HEK293T (cell line): ENCODE measurements at regions not wholly inside any gene's neighbourhood (a gene's known extent, or its start where the extent isn't known, plus 50 kb on each side); places are given as distances from the start of the nearest gene placed in this dataset.

Source experiments
- CTBP1 ChIP-seq: fragments of 450-650 bp; IDR thresholded peaks from 2 replicates; pipeline ENCODE4 v1.6.1; 2016; ENCODE audit warnings: borderline replicate concordance
- ELF4 ChIP-seq: fragments of 450-650 bp; IDR thresholded peaks from 2 replicates; pipeline ENCODE4 v1.6.1; 2017; ENCODE audit warnings: antibody characterized with exemption
- FOXA1 ChIP-seq: fragments of 450-650 bp; IDR thresholded peaks from 2 replicates; pipeline ENCODE4 v1.6.1; 2016; ENCODE audit warnings: mild to moderate bottlenecking
- FOXK2 ChIP-seq: fragments of 450-650 bp; IDR thresholded peaks from 2 replicates; pipeline ENCODE4 v1.6.1; 2016; ENCODE audit warnings: mild to moderate bottlenecking
- HDGF ChIP-seq: fragments of 450-650 bp; IDR thresholded peaks from 2 replicates; pipeline ENCODE4 v1.6.1; 2017; ENCODE audit warnings: antibody characterized with exemption, borderline replicate concordance
- L3MBTL2 ChIP-seq: fragments of 450-650 bp; conservative IDR thresholded peaks from 2 replicates; pipeline ENCODE4 v1.6.1; 2016; ENCODE audit warnings: mild to moderate bottlenecking
- SP1 ChIP-seq: fragments of 450-650 bp; IDR thresholded peaks from 2 replicates; pipeline ENCODE4 v1.6.1; 2017
- SUZ12 ChIP-seq: fragments of 450-650 bp; IDR thresholded peaks from 2 replicates; pipeline ENCODE4 v1.6.1; 2016; ENCODE audit warnings: mild to moderate bottlenecking
- TARDBP ChIP-seq: fragments of 450-650 bp; IDR thresholded peaks from 2 replicates; pipeline ENCODE4 v1.6.1; 2016
- ZNF384 ChIP-seq: fragments of 450-650 bp; IDR thresholded peaks from 2 replicates; pipeline ENCODE4 v1.6.1; 2016

GRCh38 chr14:98120831-98121464, 1151.0 kb downstream of the BCL11B start:
- TF ChIP-seq CTBP1 (no peak), ZNF384 (no peak), HDGF (no peak), FOXK2 (no peak), SP1 (no peak), FOXA1 (no peak), L3MBTL2 (no peak), ELF4 (no peak), SUZ12 (no peak), TARDBP (no peak)
